Caki2 (cell line): ENCODE measurements at regions not wholly inside any gene's neighbourhood (a gene's known extent, or its start where the extent isn't known, plus 50 kb on each side); places are given as distances from the start of the nearest gene placed in this dataset.
"Not testable (repeated sequence)": the region's sequence is repeated elsewhere in the genome, so short reads cannot be mapped to it uniquely, and the experiment has no call there.

Experiments
- DNase-seq: peaks from one replicate; pipeline ENCODE4 v3.0.0-alpha.2; 2015; ENCODE audit warnings: low read depth
- in situ Hi-C: cut with HindIII; loops from 2 replicates; pipeline ENCODE4 v1.10.0; 2016; ENCODE audit warnings: low sequenced_read_pairs, low pct_unique_long_range_greater_than_20kb, mixed read lengths

- in situ Hi-C loops = no loop called here
- DNase-seq = no peak
Observed at GRCh38 chr2:238606311-238606710, 179.6 kb downstream of the ASB1 start.

- DNase-seq = no peak
- in situ Hi-C loops = no loop called here
Observed at GRCh38 chr2:238613610-238614009, 186.9 kb downstream of the ASB1 start.

GRCh38 chr2:238614376-238614775 is 187.6 kb downstream of the ASB1 start:
- in situ Hi-C loops = no loop called here
- no peak for DNase-seq

- DNase-seq = no peak
- in situ Hi-C loops = no loop called here
Observed at GRCh38 chr2:238615187-238615586, 188.5 kb downstream of the ASB1 start.

GRCh38 chr2:238616681-238617080 is 190.0 kb downstream of the ASB1 start:
- in situ Hi-C loops = no loop called here
- no peak for DNase-seq

- DNase-seq, in situ Hi-C loops: not testable (repeated sequence)
Observed at GRCh38 chr2:238618494-238619283, 192.0 kb downstream of the ASB1 start.

- DNase-seq = no peak
- in situ Hi-C loops = no loop called here
Observed at GRCh38 chr2:238627899-238628298, 201.2 kb downstream of the ASB1 start.

- no peak for DNase-seq
- in situ Hi-C loops = no loop called here
Observed at GRCh38 chr2:238629064-238629463, 202.3 kb downstream of the ASB1 start.

GRCh38 chr2:238631491-238632180 is 204.9 kb downstream of the ASB1 start:
- DNase-seq = no peak
- in situ Hi-C loops = no loop called here

GRCh38 chr2:238632181-238633060 is 205.7 kb downstream of the ASB1 start:
- no peak for DNase-seq
- in situ Hi-C loops = no loop called here

- in situ Hi-C loops = no loop called here
Observed at GRCh38 chr2:238633426-238634328, 206.9 kb downstream of the ASB1 start.

GRCh38 chr2:238634701-238635357 is 208.1 kb downstream of the ASB1 start:
- in situ Hi-C loops = no loop called here
- no peak for DNase-seq

More at GRCh38 chr2:238633426-238634328, 206.9 kb downstream of the ASB1 start:
- no peak for DNase-seq

- in situ Hi-C loops = no loop called here
Observed at GRCh38 chr2:238635647-238636051, 208.9 kb downstream of the ASB1 start.

GRCh38 chr2:238636269-238637073 is 209.7 kb downstream of the ASB1 start:
- in situ Hi-C loops = no loop called here
- DNase-seq = no peak

More at GRCh38 chr2:238635647-238636051, 208.9 kb downstream of the ASB1 start:
- no peak for DNase-seq

GRCh38 chr2:238638100-238638981 is 209.5 kb upstream of the TWIST2 start:
- in situ Hi-C loops = no loop called here
- DNase-seq = no peak
